Inflammatory macrophage (primary cell): ENCODE measurements at regions not wholly inside any gene's neighbourhood (a gene's known extent, or its start where the extent isn't known, plus 50 kb on each side); places are given as distances from the start of the nearest gene placed in this dataset.

Experiments used
- DNase-seq, 2 donors: peaks; one replicate each; pipeline ENCODE4 v3.0.0-alpha.2; 2020 to 2022

- DNase-seq: no peak
These were observed 70.7 kb upstream of the GATB start for GRCh38 chr4:151831526-151831925.

GRCh38 chr4:151830168-151830567 is 69.4 kb upstream of the GATB start:
- DNase-seq: no peak

GRCh38 chr4:151829309-151829708 is 68.5 kb upstream of the GATB start:
- DNase-seq: no peak

- no peak for DNase-seq
These were observed 63.8 kb upstream of the GATB start for GRCh38 chr4:151824656-151825055.

- no peak for DNase-seq
These were observed 61.5 kb upstream of the GATB start for GRCh38 chr4:151822331-151822730.

- no peak for DNase-seq
These were observed 59.2 kb upstream of the GATB start for GRCh38 chr4:151820004-151820403.

GRCh38 chr4:151811403-151811802 is 50.6 kb upstream of the GATB start:
- DNase-seq: no peak
